IMR-90 (cell line): ENCODE measurements at regions not wholly inside any gene's neighbourhood (a gene's known extent, or its start where the extent isn't known, plus 50 kb on each side); places are given as distances from the start of the nearest gene placed in this dataset.
"Not testable (repeated sequence)": the region's sequence is repeated elsewhere in the genome, so short reads cannot be mapped to it uniquely, and the experiment has no call there.

Experiments
- ATAC-seq: fragments of 200-7000 bp; cut with Tn5 transposase; 2 replicates; pipeline ENCODE4 v1.9.1; 2020; ENCODE audit warnings: low read depth, mild to moderate bottlenecking, moderate library complexity
- BruUV-seq: library from RNA; stranded (reverse); fragments of 400-500 nt; replicated peaks from 2 replicates; lab custom pipeline; 2021; lab: Mats Ljungman, UMichigan
- CTCF ChIA-PET: fragments of 300-600 bp; formaldehyde crosslinking; extraction: SDS; loops from one replicate; lab custom pipeline; 2021; ENCODE audit warnings: antibody characterized with exemption; lab: Yijun Ruan, JAX
- POLR2A ChIA-PET: fragments of 300-600 bp; sonication (Branson Sonifier 250); formaldehyde crosslinking; loops from one replicate; lab custom pipeline; 2022; ENCODE audit warnings: antibody characterized with exemption; ENCODE audit not compliant: unreplicated experiment; lab: Charles Lee
- DNase-seq: peaks from one replicate; pipeline ENCODE4 v3.0.0; 2013
- H2AFZ ChIP-seq: replicated peaks from 2 replicates; pipeline ENCODE3; 2013; ENCODE audit warnings: low read length, mild to moderate bottlenecking; ENCODE audit not compliant: poor library complexity
- H2AK5ac ChIP-seq: 2 replicates; pipeline ENCODE4 v1.6.1; 2013; ENCODE audit warnings: low read depth, low read length, inconsistent platforms
- H2AK9ac ChIP-seq: replicated peaks from 2 replicates; pipeline ENCODE3; 2013; ENCODE audit warnings: mild to moderate bottlenecking, low read depth, low read length, moderate library complexity; ENCODE audit not compliant: poor library complexity
- H2BK120ac ChIP-seq: 2 replicates; pipeline ENCODE4 v1.6.1; 2013; ENCODE audit warnings: low read depth, low read length, inconsistent platforms
- H2BK15ac ChIP-seq: 3 replicates; pipeline ENCODE4 v1.6.1; 2013; ENCODE audit warnings: low read depth, low read length, inconsistent platforms
- H2BK20ac ChIP-seq: 2 replicates; pipeline ENCODE4 v1.6.1; 2013; ENCODE audit warnings: low read depth, mild to moderate bottlenecking, inconsistent platforms, low read length, moderate library complexity
- H2BK5ac ChIP-seq: 2 replicates; pipeline ENCODE4 v1.6.1; 2013; ENCODE audit warnings: mild to moderate bottlenecking, low read depth, low read length, inconsistent platforms; ENCODE audit not compliant: poor library complexity, severe bottlenecking
- H3K14ac ChIP-seq: replicated peaks from 2 replicates; pipeline ENCODE4 v1.6.1; 2013; ENCODE audit warnings: low read depth, low read length, inconsistent platforms
- H3K18ac ChIP-seq: 2 replicates; pipeline ENCODE4 v1.6.1; 2013; ENCODE audit warnings: low read depth, low read length, control low read depth
- H3K23ac ChIP-seq: 2 replicates; pipeline ENCODE4 v1.6.1; 2013; ENCODE audit warnings: low read depth, low read length, inconsistent platforms
- H3K27ac ChIP-seq: 2 replicates; pipeline ENCODE4 v1.5.1; 2013; ENCODE audit warnings: mild to moderate bottlenecking, control low read depth, low read length; ENCODE audit not compliant: insufficient read depth
- H3K27me3 ChIP-seq: 2 replicates; pipeline ENCODE4 v1.6.1; 2013; ENCODE audit warnings: low read length; ENCODE audit not compliant: control insufficient read depth, insufficient read depth
- H3K36me3 ChIP-seq: 2 replicates; pipeline ENCODE4 v1.6.1; 2013; ENCODE audit warnings: low read length, mixed read lengths; ENCODE audit not compliant: control insufficient read depth, insufficient read depth
- H3K4ac ChIP-seq: 2 replicates; pipeline ENCODE4 v1.6.1; 2013; ENCODE audit warnings: low read depth, low read length, inconsistent platforms
- H3K4me1 ChIP-seq: 2 replicates; pipeline ENCODE4 v1.6.1; 2013; ENCODE audit warnings: low read length, mixed read lengths; ENCODE audit not compliant: control insufficient read depth, insufficient read depth
- H3K4me2 ChIP-seq: 2 replicates; pipeline ENCODE4 v1.6.1; 2013; ENCODE audit warnings: low read depth, mild to moderate bottlenecking, control low read depth, low read length, moderate library complexity
- H3K4me3 ChIP-seq: 2 replicates; pipeline ENCODE4 v1.5.1; 2013; ENCODE audit warnings: low read depth, mild to moderate bottlenecking, control low read depth, low read length, moderate library complexity; ENCODE audit not compliant: insufficient read depth
- H3K56ac ChIP-seq: 2 replicates; pipeline ENCODE4 v1.6.1; 2013; ENCODE audit warnings: low read length, inconsistent platforms; ENCODE audit not compliant: insufficient read depth; ENCODE audit errors: extremely low read depth
- H3K79me1 ChIP-seq, 2 experiments: 2 replicates each; pipeline ENCODE4 v1.6.1; 2013; ENCODE audit warnings: low read length in 2 of 2, inconsistent platforms in 1 of 2, low read depth in 1 of 2
- H3K9ac ChIP-seq: 2 replicates; pipeline ENCODE4 v1.6.1; 2013; ENCODE audit warnings: low read depth, low read length, control low read depth
- H3K9me1 ChIP-seq: 2 replicates; pipeline ENCODE4 v1.6.1; 2013; ENCODE audit warnings: low read length, inconsistent platforms; ENCODE audit not compliant: insufficient read depth
- H3K9me3 ChIP-seq: 2 replicates; pipeline ENCODE4 v1.6.1; 2013; ENCODE audit warnings: low read length; ENCODE audit not compliant: control insufficient read depth, insufficient read depth
- H4K20me1 ChIP-seq: 2 replicates; pipeline ENCODE4 v1.6.1; 2013; ENCODE audit warnings: low read length, inconsistent platforms; ENCODE audit not compliant: insufficient read depth
- H4K5ac ChIP-seq: 2 replicates; pipeline ENCODE4 v1.6.1; 2013; ENCODE audit warnings: mild to moderate bottlenecking, low read depth, low read length, control low read depth
- H4K8ac ChIP-seq, 2 experiments: 2 replicates each; pipeline ENCODE4 v1.6.1; 2013; ENCODE audit warnings: low read depth in 2 of 2, low read length in 2 of 2, control low read depth in 1 of 2, inconsistent platforms in 1 of 2
- H4K91ac ChIP-seq: 2 replicates; pipeline ENCODE4 v1.6.1; 2013; ENCODE audit warnings: low read depth, low read length, inconsistent platforms; ENCODE audit not compliant: insufficient read depth
- WGBS, 2 experiments: methylation state at CpG; one replicate each; pipeline versions ENCODE4 v1.1.5 to v1.1.7; 2013; ENCODE audit warnings: missing lambda C conversion rate in 2 of 2; ENCODE audit not compliant: insufficient read length in 1 of 2; ENCODE audit errors: extremely low coverage in 2 of 2; 5-methylcytosine and 5-hydroxymethylcytosine counted together
- dilution Hi-C: fragments of 300-500 bp; cut with HindIII; formaldehyde crosslinking; loops from one replicate; pipeline ENCODE4 v1.14.3; 2018; ENCODE audit warnings: low sequenced_read_pairs; ENCODE audit not compliant: unreplicated experiment
- in situ Hi-C: fragments of 300-500 bp; cut with MboI; formaldehyde crosslinking; loops from 3 replicates; pipeline ENCODE4 v1.14.3; 2019; ENCODE audit warnings: low sequenced_read_pairs, inconsistent platforms, mixed read lengths
- intact Hi-C: fragments of 100-400 bp; cut with micrococcal nuclease; formaldehyde crosslinking; loops from 2 replicates; pipeline ENCODE4 v1.10.0; 2022

DNA sequence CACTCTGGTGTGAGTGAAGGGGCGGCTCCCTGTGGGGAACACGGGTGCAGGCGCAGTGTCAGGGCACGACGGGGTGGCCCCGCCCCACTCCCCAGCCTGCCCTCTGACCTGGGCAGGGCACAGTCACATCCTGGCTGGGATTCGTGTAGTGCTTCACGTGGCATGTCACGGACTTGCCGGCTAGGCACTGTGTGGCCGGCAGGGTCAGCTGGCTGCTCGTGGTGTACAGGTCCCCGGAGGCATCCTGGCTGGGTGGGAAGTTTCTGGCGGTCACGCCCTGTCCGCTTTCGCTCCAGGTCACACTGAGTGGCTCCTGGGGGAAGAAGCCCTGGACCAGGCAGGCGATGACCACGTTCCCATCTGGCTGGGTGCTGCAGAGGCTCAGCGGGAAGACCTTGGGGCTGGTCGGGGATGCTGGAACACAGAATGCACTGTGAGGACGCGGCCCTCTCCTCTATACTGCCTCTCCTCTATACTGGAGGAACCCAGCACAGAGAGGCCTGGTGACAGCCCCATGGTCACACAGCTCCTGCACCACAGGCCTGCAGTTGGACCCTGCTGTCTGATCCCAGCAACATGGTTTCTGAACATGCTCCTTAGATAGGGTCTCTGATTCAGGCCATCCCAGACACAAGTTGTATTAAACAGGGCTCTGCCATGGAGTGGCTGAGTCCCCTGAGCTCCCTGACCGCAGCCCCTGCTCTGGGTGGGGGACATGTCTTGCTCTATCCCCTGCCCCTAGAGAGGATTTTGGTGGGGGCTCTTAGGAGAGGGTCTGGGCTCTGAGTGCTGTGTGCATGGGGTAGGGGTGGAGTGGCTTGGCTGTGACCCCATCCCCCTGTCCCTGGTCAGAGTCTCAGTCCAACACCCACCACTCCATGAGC, 182.1 kb downstream of the TMEM121 start:
- CTCF ChIA-PET, H4K20me1 ChIP-seq, H4K91ac ChIP-seq, H3K4me2 ChIP-seq, H3K4ac ChIP-seq, dilution Hi-C loops, H3K36me3 ChIP-seq, H2AK5ac ChIP-seq, H4K8ac ChIP-seq, ATAC-seq, intact Hi-C loops, in situ Hi-C loops, H3K23ac ChIP-seq, H3K4me3 ChIP-seq, H3K56ac ChIP-seq, H2AFZ ChIP-seq, POLR2A ChIA-PET, H2BK15ac ChIP-seq, H3K4me1 ChIP-seq, H2AK9ac ChIP-seq, H4K5ac ChIP-seq, H3K79me1 ChIP-seq, H3K18ac ChIP-seq, H2BK120ac ChIP-seq, H3K14ac ChIP-seq, H3K27me3 ChIP-seq, H2BK20ac ChIP-seq, H2BK5ac ChIP-seq, DNase-seq, BruUV-seq, H3K9ac ChIP-seq, H3K27ac ChIP-seq, H3K9me1 ChIP-seq: not testable (repeated sequence)
- H3K9me3 ChIP-seq = peaks cover 22% of the 10 kb centered on the region
- 75% methylated on average over 15 of the region's 24 CpGs; no CpG with 5 or more reads in 1 of the 2 experiments for WGBS, 2 experiments
